CD4-positive, alpha-beta T cell (primary cell): ENCODE measurements at regions not wholly inside any gene's neighbourhood (a gene's known extent, or its start where the extent isn't known, plus 50 kb on each side); places are given as distances from the start of the nearest gene placed in this dataset.

ENCODE experiments used
- ATAC-seq: fragments of 200-7000 bp; cut with Tn5 transposase; one replicate; pipeline ENCODE4 v1.10.0; 2022; ENCODE audit warnings: mild to moderate bottlenecking; ENCODE audit not compliant: poor library complexity
- CTCF ChIA-PET: fragments of 350-600 bp; sonication (Branson Sonifier 250); formaldehyde crosslinking; loops from one replicate; lab custom pipeline; 2021; ENCODE audit warnings: antibody characterized with exemption, inconsistent platforms; lab: Charles Lee
- POLR2A ChIA-PET: fragments of 350-600 bp; sonication (Branson Sonifier 250); formaldehyde crosslinking; loops from one replicate; lab custom pipeline; 2021; ENCODE audit warnings: antibody characterized with exemption, inconsistent platforms; lab: Charles Lee
- DNase-seq, 14 experiments: peaks; one replicate each; pipeline ENCODE4 v3.0.0-alpha.2; 2013 to 2020; ENCODE audit warnings: mixed read lengths in 2 of 14
- H3K27ac ChIP-seq, 2 donors: one replicate each; pipeline versions ENCODE4 v1.5.1 to v1.7.0; 2013; ENCODE audit warnings: low read length in 2 of 2, low read depth in 1 of 2, mild to moderate bottlenecking in 1 of 2
- H3K27me3 ChIP-seq, 2 experiments: 1 replicate in 1 of 2; 2 replicates in 1 of 2; pipeline versions ENCODE4 v1.6.1 to v1.7.0; 2013; ENCODE audit warnings: low read length in 2 of 2, control low read depth in 1 of 2, mild to moderate bottlenecking in 1 of 2, moderate library complexity in 1 of 2; ENCODE audit not compliant: insufficient read depth in 2 of 2, control insufficient read depth in 1 of 2
- H3K36me3 ChIP-seq: one replicate; pipeline ENCODE4 v1.6.1; 2013; ENCODE audit warnings: low read length, control low read depth; ENCODE audit not compliant: insufficient read depth
- H3K4me1 ChIP-seq: one replicate; pipeline ENCODE4 v1.6.1; 2013; ENCODE audit warnings: low read length, control low read depth; ENCODE audit not compliant: insufficient read depth
- H3K4me3 ChIP-seq: one replicate; pipeline ENCODE4 v1.5.1; 2013; ENCODE audit warnings: mild to moderate bottlenecking, low read length, moderate library complexity
- H3K9me3 ChIP-seq, 2 experiments: 1 replicate in 1 of 2; 2 replicates in 1 of 2; pipeline versions ENCODE4 v1.6.1 to v1.7.0; 2013; ENCODE audit warnings: low read length in 2 of 2, mild to moderate bottlenecking in 2 of 2, control low read depth in 1 of 2, moderate library complexity in 1 of 2; ENCODE audit not compliant: control insufficient read depth in 1 of 2, insufficient read depth in 1 of 2
- H3K27ac Mint-ChIP-seq: one replicate; pipeline ENCODE4 v1.8.0; 2020; ENCODE audit warnings: mixed read lengths
- H3K27me3 Mint-ChIP-seq: one replicate; pipeline ENCODE4 v1.8.0; 2021; ENCODE audit warnings: mixed read lengths
- H3K36me3 Mint-ChIP-seq: one replicate; pipeline ENCODE4 v1.8.0; 2021; ENCODE audit warnings: low read depth, mixed read lengths
- H3K4me1 Mint-ChIP-seq: one replicate; pipeline ENCODE4 v1.8.0; 2021; ENCODE audit warnings: low read depth, mixed read lengths
- H3K4me3 Mint-ChIP-seq: one replicate; pipeline ENCODE4 v1.8.0; 2020; ENCODE audit warnings: mild to moderate bottlenecking, mixed read lengths
- H3K9me3 Mint-ChIP-seq: one replicate; pipeline ENCODE4 v1.8.0; 2020; ENCODE audit warnings: mixed read lengths
- CTCF ChIP-seq: fragments of 200-600 bp; IDR thresholded peaks from one replicate; pipeline ENCODE4 v1.8.0; 2022; ENCODE audit warnings: antibody characterized with exemption, mild to moderate bottlenecking
- intact Hi-C, 2 experiments: fragments of 100-400 bp; cut with DNase I in 1 of 2; cut with micrococcal nuclease in 1 of 2; formaldehyde crosslinking; loops; one replicate each; pipeline versions ENCODE4 v1.15.1 to v1.9.0; 2023 to 2025; cut with DNase I, micrococcal nuclease

- CTCF ChIA-PET, result no interaction called here
- no peaks in the 10 kb centered on the region for H3K9me3 Mint-ChIP-seq
- POLR2A ChIA-PET, result interaction anchor here (0.6 kb wide), 1 partner anchor 25 kb away, joined by 4 read pairs; no protein-coding TSS in a partner anchor
- no peaks in the 10 kb centered on the region for H3K9me3 ChIP-seq
- no peak overlapping the region for H3K27ac ChIP-seq
- H3K4me3 ChIP-seq, result no peak overlapping the region
- no peaks in the 10 kb centered on the region for H3K36me3 ChIP-seq
- H3K27ac Mint-ChIP-seq, result no peak overlapping the region
- DNase-seq (no peak), ATAC-seq (no peak)
- no peaks in the 10 kb centered on the region for H3K27me3 ChIP-seq
- no peak overlapping the region for H3K4me3 Mint-ChIP-seq
- no peaks in the 10 kb centered on the region for H3K36me3 Mint-ChIP-seq
- H3K4me1 Mint-ChIP-seq, result peaks cover 12% of the 10 kb centered on the region
- H3K27me3 Mint-ChIP-seq, result no peaks in the 10 kb centered on the region
- H3K4me1 ChIP-seq, result no peaks in the 10 kb centered on the region
- intact Hi-C loops, result no loop called here
- no peak for TF ChIP-seq CTCF
Observed at GRCh38 chr3:189395825-189396224, 224.1 kb downstream of the TPRG1 start.

GRCh38 chr3:189398656-189399055, 226.9 kb downstream of the TPRG1 start:
- DNase-seq, result no peak
- Histone ChIP-seq H3K27ac (no peak overlapping the region), H3K36me3 (no peaks in the 10 kb centered on the region), H3K9me3 (no peaks in the 10 kb centered on the region), H3K4me3 (no peak overlapping the region), H3K4me1 (no peaks in the 10 kb centered on the region), H3K27me3 (no peaks in the 10 kb centered on the region)
- no peak for ATAC-seq
- POLR2A ChIA-PET, result no interaction called here
- no peak overlapping the region for H3K4me3 Mint-ChIP-seq
- no peak for TF ChIP-seq CTCF
- H3K9me3 Mint-ChIP-seq, result no peaks in the 10 kb centered on the region
- no peak overlapping the region for H3K27ac Mint-ChIP-seq
- intact Hi-C loops, result no loop called here
- H3K4me1 Mint-ChIP-seq, result peaks cover 12% of the 10 kb centered on the region
- CTCF ChIA-PET, result no interaction called here
- no peaks in the 10 kb centered on the region for H3K36me3 Mint-ChIP-seq
- no peaks in the 10 kb centered on the region for H3K27me3 Mint-ChIP-seq

GRCh38 chr3:189401196-189401595, 229.4 kb downstream of the TPRG1 start:
- H3K36me3 Mint-ChIP-seq, result no peaks in the 10 kb centered on the region
- no peaks in the 10 kb centered on the region for H3K9me3 Mint-ChIP-seq
- CTCF ChIA-PET, result no interaction called here
- H3K4me1 Mint-ChIP-seq, result no peaks in the 10 kb centered on the region
- TF ChIP-seq CTCF, result no peak
- Histone ChIP-seq H3K4me1 (no peaks in the 10 kb centered on the region), H3K27me3 (no peaks in the 10 kb centered on the region), H3K4me3 (no peak overlapping the region), H3K27ac (no peak overlapping the region), H3K36me3 (no peaks in the 10 kb centered on the region), H3K9me3 (no peaks in the 10 kb centered on the region)
- H3K4me3 Mint-ChIP-seq, result no peak overlapping the region
- DNase-seq, result no peak
- POLR2A ChIA-PET, result no interaction called here
- intact Hi-C loops, result no loop called here
- no peak for ATAC-seq
- H3K27me3 Mint-ChIP-seq, result no peaks in the 10 kb centered on the region
- H3K27ac Mint-ChIP-seq, result no peak overlapping the region
